ENCODE measurements at regions not wholly inside any gene's neighbourhood (a gene's known extent, or its start where the extent isn't known, plus 50 kb on each side); places are given as distances from the start of the nearest gene placed in this dataset.
"Not testable (repeated sequence)": the region's sequence is repeated elsewhere in the genome, so short reads cannot be mapped to it uniquely, and the experiment has no call there.

GRCh38 chr9:2279138-2279537 is 264.0 kb downstream of the SMARCA2 start:
- H3K4me3 ChIP-seq (replicated peaks in 1 of 3; ENCODE audit: insufficient read depth in 1 of 3, low read depth in 1 of 3, low read length in 3 of 3); H3K9me1 ChIP-seq (replicated peaks; ENCODE audit: control insufficient read depth, extremely low read depth, insufficient read depth, low read length); H3K79me2 ChIP-seq (ENCODE audit: control insufficient read depth, insufficient read depth, low read length); H3K36me3 ChIP-seq (ENCODE audit: control insufficient read depth in 2 of 2, extremely low read depth in 1 of 2, insufficient read depth in 2 of 2, low read length in 2 of 2); H2AFZ ChIP-seq (ENCODE audit: low read depth, low read length); H4K20me1 ChIP-seq (replicated peaks; ENCODE audit: control insufficient read depth, extremely low read depth, insufficient read depth, low read length); H3K27ac ChIP-seq (ENCODE audit: insufficient read depth, low read depth, low read length); H3K4me1 ChIP-seq (ENCODE audit: control insufficient read depth, extremely low read depth, insufficient read depth, low read length); H3K9me3 ChIP-seq (replicated peaks; ENCODE audit: control insufficient read depth, insufficient read depth, low read length); FAIRE-seq; BruUV-seq (replicated peaks); H3K27me3 ChIP-seq (ENCODE audit: control insufficient read depth in 2 of 2, insufficient read depth in 2 of 2, low read length in 2 of 2); dilution Hi-C loops (cut with MboI; ENCODE audit: extremely low pct_ligation_motif_present, low sequenced_read_pairs); POLR2A ChIA-PET; H3K9ac ChIP-seq (replicated peaks; ENCODE audit: extremely low read depth, insufficient read depth, low read length); intact Hi-C loops (cut with micrococcal nuclease); CTCF ChIA-PET; H3K4me2 ChIP-seq (ENCODE audit: insufficient read depth, low read length); DNase-seq (ENCODE audit: low read depth, low spot score): not testable (repeated sequence)

- no peaks in the 10 kb centered on the region for H3K27me3 ChIP-seq (ENCODE audit: control insufficient read depth in 2 of 2, insufficient read depth in 2 of 2, low read length in 2 of 2)
- no peak overlapping the region for H2AFZ ChIP-seq (ENCODE audit: low read depth, low read length)
- FAIRE-seq (no peak), DNase-seq (ENCODE audit: low read depth, low spot score) (no peak)
- TF ChIP-seq FOS (IDR thresholded peaks at IDR 0.05; ENCODE audit: borderline replicate concordance, insufficient read depth, low read length) (no peak), EZH2 (IDR thresholded peaks at IDR 0.05; ENCODE audit: borderline replicate concordance, low read depth, low read length, severe bottlenecking) (no peak), POLR2AphosphoS5 (IDR thresholded peaks at IDR 0.05; ENCODE audit: insufficient read depth, low read depth, low read length) (no peak), MYC (IDR thresholded peaks at IDR 0.05; ENCODE audit: low read depth, low read length) (no peak), JUN (IDR thresholded peaks at IDR 0.05; ENCODE audit: borderline replicate concordance, insufficient read depth, insufficient read length, low read depth) (no peak), GATA2 (IDR thresholded peaks at IDR 0.05; ENCODE audit: insufficient read depth, insufficient read length, low read depth, low read length) (no peak), MAX (IDR thresholded peaks at IDR 0.05; ENCODE audit: insufficient read depth, insufficient read length) (no peak), CTCF (IDR thresholded peaks at IDR 0.05; ENCODE audit: extremely low read depth in 1 of 2, insufficient read depth in 1 of 2, low read depth in 1 of 2, low read length in 2 of 2) (no peak), POLR2A (IDR thresholded peaks at IDR 0.05; ENCODE audit: low read depth, low read length) (no peak)
- H3K27ac ChIP-seq (ENCODE audit: insufficient read depth, low read depth, low read length) = no peak overlapping the region
- intact Hi-C loops (cut with micrococcal nuclease) (no loop called here), dilution Hi-C loops (cut with MboI; ENCODE audit: extremely low pct_ligation_motif_present, low sequenced_read_pairs) (no loop called here)
- H3K9ac ChIP-seq (replicated peaks; ENCODE audit: extremely low read depth, insufficient read depth, low read length) = no peak overlapping the region
- no peak overlapping the region for H3K4me2 ChIP-seq (ENCODE audit: insufficient read depth, low read length)
- H3K79me2 ChIP-seq (ENCODE audit: control insufficient read depth, insufficient read depth, low read length) = no peaks in the 10 kb centered on the region
- ChIA-PET POLR2A (no interaction called here), CTCF (no interaction called here)
- H4K20me1 ChIP-seq (replicated peaks; ENCODE audit: control insufficient read depth, extremely low read depth, insufficient read depth, low read length) = no peaks in the 10 kb centered on the region
- no peaks in the 10 kb centered on the region for H3K36me3 ChIP-seq (ENCODE audit: control insufficient read depth in 2 of 2, extremely low read depth in 1 of 2, insufficient read depth in 2 of 2, low read length in 2 of 2)
- no peaks in the 10 kb centered on the region for H3K4me1 ChIP-seq (ENCODE audit: control insufficient read depth, extremely low read depth, insufficient read depth, low read length)
- no peak overlapping the region for H3K4me3 ChIP-seq (replicated peaks in 1 of 3; ENCODE audit: insufficient read depth in 1 of 3, low read depth in 1 of 3, low read length in 3 of 3)
- H3K9me3 ChIP-seq (replicated peaks; ENCODE audit: control insufficient read depth, insufficient read depth, low read length) = no peaks in the 10 kb centered on the region
- H3K9me1 ChIP-seq (replicated peaks; ENCODE audit: control insufficient read depth, extremely low read depth, insufficient read depth, low read length) = no peaks in the 10 kb centered on the region
- BruUV-seq (replicated peaks) = no TSS peak
Observed at GRCh38 chr9:2281031-2281802, 266.1 kb downstream of the SMARCA2 start.
